ENCODE measurements at regions not wholly inside any gene's neighbourhood (a gene's known extent, or its start where the extent isn't known, plus 50 kb on each side); places are given as distances from the start of the nearest gene placed in this dataset.
"Not testable (repeated sequence)": the region's sequence is repeated elsewhere in the genome, so short reads cannot be mapped to it uniquely, and the experiment has no call there.

- TF ChIP-seq POLR2A (IDR thresholded peaks at IDR 0.05; ENCODE audit: low read depth, low read length), result no peak
- TF ChIP-seq POLR2AphosphoS5 (IDR thresholded peaks at IDR 0.05; ENCODE audit: low read depth, low read length), result no peak
- no peak for TF ChIP-seq TAF1 (IDR thresholded peaks at IDR 0.05; ENCODE audit: borderline replicate concordance, low read depth, low read length)
- FAIRE-seq, result peak; percentile 36
Measured at GRCh38 chr6:137706083-137706750, 160.8 kb upstream of the TNFAIP3 start.

GRCh38 chr6:137707038-137707589, 159.9 kb upstream of the TNFAIP3 start:
- no peak for FAIRE-seq
- TF ChIP-seq TAF1 (IDR thresholded peaks at IDR 0.05; ENCODE audit: borderline replicate concordance, low read depth, low read length), result no peak
- no peak for TF ChIP-seq POLR2AphosphoS5 (IDR thresholded peaks at IDR 0.05; ENCODE audit: low read depth, low read length)
- TF ChIP-seq POLR2A (IDR thresholded peaks at IDR 0.05; ENCODE audit: low read depth, low read length), result no peak
- no peak for DNase-seq (ENCODE audit: insufficient read length)

More at GRCh38 chr6:137706083-137706750, 160.8 kb upstream of the TNFAIP3 start:
- no peak for DNase-seq (ENCODE audit: insufficient read length)

GRCh38 chr6:137707590-137708360, 159.3 kb upstream of the TNFAIP3 start:
- DNase-seq (ENCODE audit: insufficient read length) (no peak), FAIRE-seq (peak; percentile 95)
- TF ChIP-seq TAF1 (IDR thresholded peaks at IDR 0.05; ENCODE audit: borderline replicate concordance, low read depth, low read length) (no peak), POLR2AphosphoS5 (IDR thresholded peaks at IDR 0.05; ENCODE audit: low read depth, low read length) (no peak), POLR2A (IDR thresholded peaks at IDR 0.05; ENCODE audit: low read depth, low read length) (no peak)

DNA sequence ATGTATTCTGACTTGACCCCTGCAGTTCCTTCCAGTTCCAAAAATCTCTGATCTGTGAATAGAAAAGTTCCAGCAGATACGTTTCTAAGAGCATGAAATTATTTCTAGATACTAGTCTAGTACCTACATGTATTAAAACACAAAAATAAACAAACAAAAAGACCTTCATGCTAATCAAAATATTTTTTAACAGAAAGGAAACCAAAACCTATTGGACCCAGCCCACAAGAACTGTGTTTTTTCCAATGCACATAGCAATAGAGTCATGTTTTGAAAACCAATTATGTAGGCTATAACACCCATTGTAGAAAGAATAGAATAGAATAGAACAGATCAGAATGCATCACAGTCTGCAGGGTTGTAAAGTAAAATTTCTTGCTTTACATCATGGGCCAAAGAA, 158.6 kb upstream of the TNFAIP3 start:
- TF ChIP-seq POLR2AphosphoS5 (IDR thresholded peaks at IDR 0.05; ENCODE audit: low read depth, low read length) (no peak), TAF1 (IDR thresholded peaks at IDR 0.05; ENCODE audit: borderline replicate concordance, low read depth, low read length) (no peak)
- FAIRE-seq, result no peak
- DNase-seq (ENCODE audit: insufficient read length), result no peak

GRCh38 chr6:137709424-137710236, 157.4 kb upstream of the TNFAIP3 start:
- TF ChIP-seq POLR2AphosphoS5 (IDR thresholded peaks at IDR 0.05; ENCODE audit: low read depth, low read length) (no peak), TAF1 (IDR thresholded peaks at IDR 0.05; ENCODE audit: borderline replicate concordance, low read depth, low read length) (no peak), POLR2A (IDR thresholded peaks at IDR 0.05; ENCODE audit: low read depth, low read length) (no peak)
- FAIRE-seq (no peak), DNase-seq (ENCODE audit: insufficient read length) (no peak)

DNA sequence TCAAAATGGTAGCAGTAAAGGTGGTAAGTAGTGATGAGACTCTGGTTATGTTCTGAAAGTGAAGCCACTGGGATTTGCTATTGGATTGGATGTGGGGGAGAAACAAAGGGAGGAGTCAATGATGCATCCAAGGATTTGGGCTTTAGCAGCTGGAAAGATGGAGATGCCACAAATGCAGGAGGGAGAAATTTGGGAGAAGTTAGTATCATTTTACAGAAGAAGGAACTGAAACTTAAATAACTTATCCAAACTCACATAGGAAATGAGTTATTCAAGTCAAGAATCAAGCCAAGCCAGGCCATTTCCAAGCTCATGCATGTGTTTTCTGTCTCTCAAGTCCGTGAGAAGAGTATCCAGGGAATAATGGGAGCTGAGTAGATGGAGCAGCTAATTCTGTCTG, 155.1 kb upstream of the TNFAIP3 start:
- FAIRE-seq, result peak; percentile 17
- TF ChIP-seq TAF1 (IDR thresholded peaks at IDR 0.05; ENCODE audit: borderline replicate concordance, low read depth, low read length) (no peak), POLR2AphosphoS5 (IDR thresholded peaks at IDR 0.05; ENCODE audit: low read depth, low read length) (no peak), POLR2A (IDR thresholded peaks at IDR 0.05; ENCODE audit: low read depth, low read length) (no peak)
- DNase-seq (ENCODE audit: insufficient read length), result no peak

DNA sequence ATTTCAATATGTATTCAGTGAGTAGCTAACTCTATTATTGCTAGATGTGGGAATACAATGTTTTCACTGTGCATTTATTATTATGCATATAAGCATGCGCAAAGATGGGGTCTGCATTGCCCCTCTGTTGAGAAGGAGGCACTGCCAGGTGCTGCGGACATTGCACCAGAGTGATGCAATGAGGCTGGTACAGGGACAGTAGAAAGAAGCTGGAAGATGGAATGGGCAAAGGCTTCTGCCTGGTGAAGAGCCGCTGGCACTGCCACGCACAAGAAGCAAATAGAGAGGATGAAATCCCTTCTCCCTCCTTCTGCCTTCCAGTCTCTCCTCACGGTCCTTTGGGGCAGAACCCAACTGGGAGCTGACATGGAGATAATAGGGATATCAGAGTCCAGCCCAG, 154.5 kb upstream of the TNFAIP3 start:
- no peak for DNase-seq (ENCODE audit: insufficient read length)
- TF ChIP-seq TAF1 (IDR thresholded peaks at IDR 0.05; ENCODE audit: borderline replicate concordance, low read depth, low read length) (no peak), POLR2A (IDR thresholded peaks at IDR 0.05; ENCODE audit: low read depth, low read length) (no peak), POLR2AphosphoS5 (IDR thresholded peaks at IDR 0.05; ENCODE audit: low read depth, low read length) (no peak)
- FAIRE-seq, result no peak

DNA sequence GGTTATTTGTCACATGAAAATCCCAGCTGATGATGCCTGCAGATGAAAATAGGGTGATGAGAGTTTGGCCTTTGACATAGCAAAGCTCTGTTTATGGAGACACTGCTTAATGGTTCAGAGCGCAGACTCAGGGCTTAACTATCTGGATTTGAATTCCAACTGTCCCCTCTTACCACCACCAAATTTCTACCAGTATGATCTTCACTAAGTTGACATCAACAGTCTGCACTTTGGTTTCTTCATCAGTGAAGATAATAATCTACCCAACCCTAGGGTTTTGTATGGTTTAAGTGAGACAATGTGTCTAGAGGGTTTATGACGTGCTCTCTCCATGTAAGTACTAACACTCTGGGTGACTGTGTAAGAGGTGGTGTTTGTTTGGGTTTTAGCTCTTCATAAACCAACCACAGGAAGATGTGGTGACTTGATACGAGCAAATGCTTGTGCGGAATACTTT, 151.4 kb upstream of the TNFAIP3 start:
- TF ChIP-seq POLR2A (IDR thresholded peaks at IDR 0.05; ENCODE audit: low read depth, low read length) (no peak), POLR2AphosphoS5 (IDR thresholded peaks at IDR 0.05; ENCODE audit: low read depth, low read length) (no peak), TAF1 (IDR thresholded peaks at IDR 0.05; ENCODE audit: borderline replicate concordance, low read depth, low read length) (no peak)
- no peak for DNase-seq (ENCODE audit: insufficient read length)
- no peak for FAIRE-seq

- TF ChIP-seq POLR2AphosphoS5 (IDR thresholded peaks at IDR 0.05; ENCODE audit: low read depth, low read length) (no peak), TAF1 (IDR thresholded peaks at IDR 0.05; ENCODE audit: borderline replicate concordance, low read depth, low read length) (no peak)
- peak; percentile 17 for FAIRE-seq
- DNase-seq (ENCODE audit: insufficient read length), result no peak
Measured at GRCh38 chr6:137717074-137718073, 149.7 kb upstream of the TNFAIP3 start.

GRCh38 chr6:137718903-137719302, 148.2 kb upstream of the TNFAIP3 start:
- FAIRE-seq; DNase-seq (ENCODE audit: insufficient read length): not testable (repeated sequence)
